Heart left ventricle (tissue), 13 donors: ENCODE measurements at regions not wholly inside any gene's neighbourhood (a gene's known extent, or its start where the extent isn't known, plus 50 kb on each side); places are given as distances from the start of the nearest gene placed in this dataset.

Experiments
- CTCF ChIP-seq, 12 donors: fragments of 200-600 bp; sonication (generic) in 4 of 12; IDR thresholded peaks; one replicate each; pipeline versions ENCODE4 v1.5.0 to v1.8.0; 2018 to 2022; ENCODE audit warnings: antibody characterized with exemption in 12 of 12, mild to moderate bottlenecking in 5 of 12
- POLR2A ChIP-seq, 2 donors: fragments of 450-650 bp; IDR thresholded peaks; one replicate each; pipeline ENCODE4 v1.6.1; 2017; ENCODE audit warnings: antibody characterized with exemption in 2 of 2, mild to moderate bottlenecking in 2 of 2, moderate library complexity in 2 of 2
- donor health status: ischemic (EF 13 %, LVEDD 7.1; RV severe dilation, severe dysfunction).
- donor health status: DM: no; HTN: yes; CAD: no.
- donor health status: DM: no; HTN: no; CAD: no.
- donor health status: ischemic (EF 25% LVEDD 6.9; RV normal size, moderate dysfunction).
- donor health status: ischemic (EF 25% LVEDD 5.7; RV mildly dilated, moderate dysfunction).
- donor health status: ischemic (EF 35%, LVEDD 5.7; RV mildly dilated, moderate dysfunction).
- donor health status: nonischemic (EF 11% LVEDD 7.7; RV severe dilation, severe dysfunction).
- donor health status: DM: yes; HTN: yes; CAD: no.
- donor health status: PGD.
- donor health status: ischemic (EF 29% LVEDD 5.4; RV normal size, mild dysfunction).
- donor health status: nonischemic (EF 23%, LVEDD 6.1; RV moderate dilation, normal function).

- no peak for TF ChIP-seq CTCF (IDR thresholded peaks at IDR 0.05)
- TF ChIP-seq POLR2A (IDR thresholded peaks at IDR 0.05): no peak
Observed at GRCh38 chr3:168881804-168882203, 781.7 kb downstream of the MECOM start.
